Right renal cortex interstitium (tissue), 3 donors: ENCODE measurements at regions not wholly inside any gene's neighbourhood (a gene's known extent, or its start where the extent isn't known, plus 50 kb on each side); places are given as distances from the start of the nearest gene placed in this dataset.

Source experiments
- DNase-seq, 3 donors: peaks; one replicate each; pipeline ENCODE4 v3.0.0-alpha.2; 2013; ENCODE audit warnings: low read depth in 3 of 3, low spot score in 2 of 3

DNA sequence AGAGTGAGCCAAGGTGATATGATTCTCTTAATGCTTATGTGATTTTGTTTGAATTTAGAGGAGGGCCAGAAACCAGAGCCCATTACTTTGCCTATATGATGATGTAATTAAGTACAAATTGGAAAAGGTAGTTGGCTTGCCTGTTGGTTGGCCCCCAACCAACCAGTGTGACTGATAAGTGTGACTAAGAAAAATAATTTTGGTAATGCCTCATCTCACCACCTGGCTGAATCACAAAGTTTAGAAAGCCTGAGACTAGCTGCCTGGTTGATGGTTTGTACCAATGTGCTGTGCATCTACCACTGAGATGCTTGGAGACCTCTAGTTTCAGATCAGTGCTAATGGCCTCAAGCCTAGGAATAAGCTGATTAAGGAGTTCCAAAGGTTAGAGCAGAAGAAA, 338.7 kb downstream of the CDH2 start:
- DNase-seq: no peak

DNA sequence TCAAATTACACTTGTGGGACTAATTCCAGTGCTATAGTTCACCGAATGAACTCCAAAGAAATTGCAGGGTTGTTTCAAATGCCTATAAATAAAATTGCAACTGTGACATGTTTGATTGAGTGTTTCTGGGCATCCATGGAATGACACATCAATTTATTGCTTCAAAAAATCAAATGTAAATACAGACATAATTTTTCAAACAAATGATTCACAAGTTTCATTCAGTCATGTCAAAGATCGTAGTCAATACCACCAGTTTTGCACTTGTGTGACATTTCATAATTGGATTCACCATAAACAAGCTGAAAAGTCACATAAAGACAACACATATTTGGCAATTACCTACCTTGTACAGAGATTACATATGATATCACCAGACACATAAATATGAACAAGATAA, 350.8 kb downstream of the CDH2 start:
- no peak for DNase-seq

DNA sequence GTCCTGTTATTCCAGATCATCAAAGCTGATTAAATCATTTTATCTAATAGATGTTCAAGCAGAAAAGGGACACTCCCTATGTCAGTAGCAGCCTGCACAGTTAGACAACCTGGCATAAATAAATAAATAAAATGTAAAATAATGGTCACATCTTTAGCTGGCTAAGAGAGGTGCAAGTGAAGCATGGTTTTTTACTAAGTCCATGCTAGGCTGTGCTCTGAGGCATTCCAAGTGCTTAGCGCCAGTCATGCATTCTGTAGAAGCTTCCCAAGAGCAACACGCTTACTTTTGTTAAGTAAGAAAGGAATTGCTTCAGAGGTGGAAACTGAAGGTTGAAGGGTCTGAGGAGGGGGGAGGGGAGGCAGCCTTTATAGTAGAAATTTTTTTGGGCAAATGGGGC, 351.2 kb downstream of the CDH2 start:
- DNase-seq: no peak

DNA sequence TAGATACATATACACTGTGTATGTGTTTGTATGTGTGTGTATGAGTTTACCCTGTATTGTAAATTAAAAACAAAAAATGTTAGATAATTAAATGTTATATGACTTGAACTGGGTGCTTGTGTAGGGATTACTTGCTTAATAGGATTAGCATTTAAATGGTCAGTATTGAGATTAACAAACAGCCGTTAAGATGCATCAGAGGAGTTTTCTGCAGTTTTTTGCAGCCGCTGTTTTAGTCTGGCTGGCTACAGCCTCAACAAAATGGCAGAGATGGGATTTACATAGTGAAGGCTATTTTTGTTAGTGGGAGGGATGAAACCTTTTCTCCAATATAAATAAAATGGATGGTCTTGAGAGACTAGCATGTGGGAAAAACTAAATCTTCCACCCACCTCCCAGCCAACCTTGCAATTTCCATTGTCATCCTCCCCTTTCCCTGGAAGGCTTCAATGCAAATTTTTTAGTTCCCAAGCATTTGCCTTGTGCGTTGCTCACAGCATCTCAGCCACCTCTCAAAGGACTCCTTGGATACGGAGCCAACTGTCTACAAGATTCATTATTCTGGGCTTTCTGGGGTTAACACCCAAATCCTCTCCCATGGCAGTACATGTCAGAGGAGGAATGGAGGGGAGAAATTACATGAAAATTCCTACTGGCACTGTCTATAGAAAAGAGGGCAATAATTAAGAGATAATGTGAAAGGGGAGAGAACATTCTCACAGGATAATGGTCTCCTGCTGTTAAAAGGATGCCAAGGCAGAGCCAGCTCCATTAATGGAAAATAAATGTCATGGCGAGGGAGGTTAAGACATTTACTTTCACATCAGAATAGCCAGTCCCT, 351.9 kb downstream of the CDH2 start:
- DNase-seq: no peak

DNA sequence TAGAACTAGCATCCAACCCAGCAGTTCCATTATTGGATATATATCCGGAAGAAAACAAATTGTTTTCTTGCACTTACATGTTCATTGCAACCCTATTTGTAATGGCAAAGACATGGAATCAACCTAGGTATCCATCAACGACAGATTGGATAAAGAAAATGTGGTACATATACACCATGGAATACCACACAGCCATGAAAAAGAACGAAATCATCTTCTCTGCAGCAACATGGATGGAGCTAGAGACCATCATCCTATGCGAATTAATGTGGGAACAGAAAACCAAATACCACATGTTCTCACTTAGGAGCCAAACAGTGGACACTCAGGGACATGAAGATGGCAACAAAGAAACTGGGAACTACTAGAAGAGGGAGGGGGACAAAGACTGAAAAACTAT, 352.7 kb downstream of the CDH2 start:
- DNase-seq: no peak

DNA sequence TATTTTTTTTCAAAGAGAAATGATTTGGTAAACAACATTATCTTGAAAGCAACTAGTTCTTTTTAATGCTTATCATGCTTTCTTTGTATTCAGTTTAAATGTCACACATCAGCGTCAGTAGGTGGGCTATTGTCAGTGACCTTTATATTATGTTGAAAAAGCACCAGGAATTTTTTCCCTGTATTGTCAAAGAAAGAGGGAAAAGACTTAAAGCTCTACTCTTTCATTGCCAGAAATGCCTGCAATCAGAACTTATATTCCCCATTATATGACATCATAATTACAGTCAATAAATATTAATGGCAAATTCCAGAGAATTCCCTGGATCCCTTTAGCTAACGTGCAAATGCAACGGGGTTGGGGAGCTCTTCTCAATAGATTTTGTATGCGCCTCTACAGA, 353.9 kb downstream of the CDH2 start:
- DNase-seq: no peak

DNA sequence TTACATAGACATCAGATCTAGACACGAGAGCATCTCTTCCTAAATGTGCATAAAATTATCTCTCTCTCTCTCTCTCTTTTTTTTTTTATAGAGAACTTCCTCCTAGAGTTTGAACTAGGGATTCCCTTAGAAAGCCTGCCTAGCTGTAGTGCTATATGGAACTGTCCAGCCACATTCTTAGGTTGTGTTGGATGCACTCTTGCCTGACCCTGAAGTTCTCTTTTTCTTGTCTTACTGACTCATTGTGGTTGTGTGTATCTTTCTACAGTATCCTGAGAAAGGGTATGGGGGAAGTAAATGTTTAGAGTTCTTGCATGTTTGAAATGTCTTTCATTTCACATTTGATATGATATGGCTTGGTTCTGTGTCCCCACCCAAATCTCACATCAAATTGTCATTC, 368.2 kb downstream of the CDH2 start:
- DNase-seq: no peak

DNA sequence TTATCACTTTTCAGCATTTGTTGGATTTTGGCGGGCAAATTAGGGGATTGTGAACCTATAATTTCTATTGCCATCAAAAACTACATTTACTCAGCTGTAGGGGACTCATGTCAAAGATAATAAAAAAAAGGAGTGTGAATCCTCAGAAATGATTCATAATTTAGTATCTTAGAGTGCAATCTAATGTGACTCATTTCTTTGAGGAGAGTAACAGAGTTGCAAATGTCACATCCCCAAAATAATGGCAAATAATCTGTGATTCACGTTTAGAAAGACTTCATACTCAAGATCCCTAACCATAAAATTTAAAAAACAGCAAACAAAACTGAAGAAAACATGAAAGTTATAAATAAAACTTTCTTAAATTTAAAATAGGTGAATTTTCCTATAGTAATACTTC, 373.0 kb downstream of the CDH2 start:
- DNase-seq: no peak

DNA sequence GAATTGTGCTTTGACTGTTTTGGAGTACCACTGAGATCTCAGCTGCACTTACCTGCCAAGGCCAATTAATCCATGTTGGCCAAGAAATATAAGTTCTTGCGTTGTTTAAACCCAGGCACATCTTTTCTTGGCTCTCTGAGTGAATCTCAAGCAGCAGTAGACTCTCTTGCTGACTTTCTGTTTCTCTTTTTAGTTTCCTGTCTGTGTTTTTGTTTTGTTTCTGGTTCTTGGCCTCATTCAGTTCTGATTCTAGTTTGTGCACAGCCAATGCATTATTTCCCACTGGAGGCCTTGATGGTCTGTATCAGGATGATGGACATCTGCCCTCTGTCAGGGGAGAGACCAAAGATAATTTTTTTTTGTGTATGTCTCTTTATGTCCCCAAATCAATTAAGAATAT, 379.4 kb downstream of the CDH2 start:
- DNase-seq: no peak

DNA sequence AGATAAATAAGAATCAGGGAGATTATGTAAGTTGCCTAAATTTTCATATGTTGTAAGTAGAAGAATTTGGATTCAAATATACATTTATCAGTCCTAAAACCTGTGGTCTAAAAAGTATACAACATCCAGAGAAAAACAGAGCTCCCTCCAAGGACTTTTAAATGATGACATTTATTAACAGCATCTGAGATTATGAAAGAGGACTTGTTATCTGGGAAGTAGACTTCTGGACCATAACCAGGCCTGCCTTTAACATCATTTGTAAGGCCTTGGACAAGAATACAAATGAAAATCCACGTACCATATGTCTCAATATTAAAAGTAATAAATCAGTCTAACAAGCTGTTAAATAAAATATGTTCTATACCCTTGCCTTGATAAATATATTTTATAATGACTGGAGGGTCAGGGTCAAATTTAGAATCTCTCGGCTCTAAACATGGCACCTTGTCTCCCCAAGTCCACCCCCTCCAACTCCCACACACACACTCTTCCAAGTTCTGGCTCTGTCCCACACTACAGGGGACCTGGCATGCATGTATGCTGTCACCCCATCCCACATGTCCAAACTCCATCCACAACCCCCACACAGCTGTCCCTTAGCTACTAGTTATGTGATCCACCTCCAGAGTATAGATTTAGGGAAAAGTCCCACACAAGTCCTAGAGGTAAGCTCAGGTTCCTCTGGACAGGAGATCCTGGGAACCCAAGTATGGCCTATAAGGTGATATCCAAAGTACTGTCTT, 382.6 kb downstream of the CDH2 start:
- DNase-seq: no peak

DNA sequence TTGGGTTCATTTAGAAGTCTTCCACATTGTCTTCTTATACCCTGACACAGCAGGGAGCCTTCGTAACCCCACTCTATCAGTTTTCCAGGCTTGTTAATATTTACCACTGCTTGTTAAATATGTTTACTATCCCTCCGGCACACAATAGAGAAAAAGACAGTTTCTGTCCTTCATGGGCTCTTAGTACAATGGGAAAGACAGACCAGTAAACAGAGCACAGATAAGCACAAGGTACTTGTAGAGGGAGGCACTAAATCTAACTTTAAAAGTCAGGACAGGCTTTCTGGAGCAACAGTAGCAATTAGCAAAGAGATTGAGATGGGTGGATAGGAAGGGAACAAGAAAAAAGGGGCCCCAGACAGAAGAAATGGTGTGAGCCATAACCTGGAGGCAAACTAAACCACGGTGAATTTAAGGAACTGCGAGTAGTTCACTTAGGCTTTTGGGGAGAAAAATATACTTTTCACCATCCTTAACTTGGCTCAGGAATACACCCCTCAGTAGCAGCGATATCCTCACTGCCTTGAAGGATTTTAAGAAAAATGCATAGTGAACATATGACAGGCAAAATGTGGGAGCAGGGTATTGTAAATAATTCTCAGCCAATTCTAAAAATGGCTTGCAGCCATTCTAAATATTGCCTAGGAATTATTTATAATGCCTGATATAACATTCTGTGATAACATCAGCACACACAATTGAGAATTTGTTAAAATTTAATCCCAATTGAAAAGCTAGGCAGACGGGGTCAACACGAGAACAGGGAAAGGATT, 383.7 kb downstream of the CDH2 start:
- DNase-seq: no peak

DNA sequence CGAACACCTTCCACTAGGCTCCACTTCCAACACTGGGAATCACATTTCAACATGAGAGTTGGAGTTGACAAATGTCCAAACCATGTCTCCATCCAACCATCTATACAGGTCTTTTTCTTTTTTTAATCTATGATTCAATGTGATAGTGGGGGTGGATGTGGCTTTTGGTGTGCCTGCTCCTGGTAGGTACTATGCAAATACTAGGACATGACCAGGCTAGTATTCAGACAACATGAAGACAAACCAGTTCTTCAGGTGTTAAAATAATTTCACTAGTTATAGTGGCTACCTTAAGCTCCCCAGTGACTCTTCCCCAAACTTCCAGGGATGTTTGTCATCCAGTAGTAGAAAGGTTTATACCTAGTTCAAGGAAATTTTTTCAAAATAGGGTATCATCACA, 387.5 kb downstream of the CDH2 start:
- DNase-seq: no peak

DNA sequence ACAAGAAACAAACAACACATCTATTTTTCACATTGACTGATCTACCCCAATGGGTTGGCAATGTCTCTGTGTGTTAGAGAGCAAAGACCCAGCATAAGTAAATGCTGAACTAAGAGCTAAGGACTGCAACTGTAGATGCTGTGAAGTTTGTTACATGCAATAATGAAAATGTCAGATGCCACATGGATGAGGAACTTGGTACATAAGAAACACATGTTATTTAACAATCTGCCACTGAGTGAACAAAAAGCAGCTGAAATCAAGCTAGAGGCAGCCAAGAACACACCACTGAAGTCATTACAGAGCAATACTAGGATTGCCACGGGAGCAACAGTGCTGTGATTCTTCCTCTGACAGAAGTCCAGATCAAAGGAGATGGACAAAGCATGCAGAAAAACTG, 389.4 kb downstream of the CDH2 start:
- DNase-seq: no peak

DNA sequence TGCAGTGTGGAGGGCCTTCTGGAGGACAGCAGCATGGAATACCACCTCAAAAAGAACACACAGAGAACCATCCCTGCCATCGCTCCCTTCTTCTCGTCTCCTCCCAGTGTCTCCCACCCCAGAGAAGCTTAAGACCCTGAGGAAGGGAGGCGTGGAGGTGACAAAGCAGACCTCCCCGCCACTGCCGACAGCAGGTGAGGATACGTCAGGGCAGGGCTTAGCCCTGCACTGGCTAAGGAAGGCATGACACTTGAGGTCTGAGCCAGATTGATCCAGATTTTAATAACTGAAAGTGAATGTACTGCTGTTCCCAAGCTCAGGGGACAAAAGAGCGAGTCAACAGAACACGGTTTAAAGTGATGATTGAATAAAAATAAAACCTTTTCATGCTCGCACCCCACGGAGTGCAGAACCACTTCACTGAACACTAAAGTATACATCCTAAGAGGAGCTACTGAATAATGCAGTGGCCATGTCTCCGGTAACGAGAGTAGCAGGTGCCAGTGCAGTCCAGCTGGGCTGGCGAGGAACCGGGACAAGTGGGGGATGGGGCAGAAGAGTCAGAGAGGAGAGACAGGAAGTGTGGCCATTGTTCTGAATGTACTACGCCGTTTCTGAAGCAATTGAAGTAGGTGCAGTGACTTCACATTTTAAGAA, 391.0 kb downstream of the CDH2 start:
- DNase-seq: no peak

DNA sequence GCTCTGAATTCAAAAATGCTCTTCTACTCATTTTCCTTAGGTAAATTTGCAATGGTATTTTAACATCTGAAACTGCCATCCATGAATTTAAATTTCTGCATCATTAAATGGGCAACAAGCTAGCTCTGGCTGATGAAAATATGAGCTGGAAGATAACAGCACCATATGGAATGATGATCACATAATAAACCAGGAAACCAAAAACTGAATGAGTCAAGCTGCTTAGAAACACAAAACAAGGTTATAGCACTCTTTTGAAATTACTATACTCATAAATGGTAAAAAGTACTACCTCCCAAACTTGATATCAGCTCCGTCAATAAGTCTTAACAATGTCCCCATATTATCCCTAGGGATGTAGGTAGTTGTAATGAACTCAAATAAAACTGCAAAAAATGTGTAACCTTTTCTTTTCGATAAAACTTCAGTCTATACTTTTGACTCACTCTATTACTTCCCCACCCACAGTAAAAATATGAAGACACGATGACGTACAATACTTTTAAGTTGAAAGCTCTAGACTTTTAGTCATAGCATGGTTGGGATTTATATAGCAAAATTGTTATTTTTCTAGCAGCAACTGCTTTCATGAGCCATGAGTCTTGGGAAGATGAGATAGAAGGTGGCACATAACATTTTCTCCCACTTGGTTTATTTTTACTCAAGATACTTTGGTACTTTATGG, 396.7 kb downstream of the CDH2 start:
- DNase-seq: no peak

DNA sequence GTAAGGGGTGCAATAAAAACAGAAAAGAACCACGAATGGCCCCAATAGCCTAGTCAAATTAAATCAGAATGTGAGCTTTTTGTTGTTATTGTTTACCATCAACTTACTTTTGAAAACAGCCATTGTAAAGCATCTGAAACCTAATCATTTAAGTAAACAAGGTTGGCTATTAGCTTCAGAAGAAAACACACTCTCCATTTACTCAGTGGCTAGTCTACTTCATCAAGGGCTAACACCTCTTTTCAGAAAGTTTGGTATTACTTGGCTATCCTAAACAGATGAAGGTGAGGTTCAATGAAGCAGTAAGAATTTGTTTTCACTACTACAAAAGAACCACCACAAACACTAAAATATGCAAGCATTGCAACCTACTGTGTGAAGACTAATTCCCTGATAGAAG, 398.0 kb downstream of the CDH2 start:
- DNase-seq: no peak

DNA sequence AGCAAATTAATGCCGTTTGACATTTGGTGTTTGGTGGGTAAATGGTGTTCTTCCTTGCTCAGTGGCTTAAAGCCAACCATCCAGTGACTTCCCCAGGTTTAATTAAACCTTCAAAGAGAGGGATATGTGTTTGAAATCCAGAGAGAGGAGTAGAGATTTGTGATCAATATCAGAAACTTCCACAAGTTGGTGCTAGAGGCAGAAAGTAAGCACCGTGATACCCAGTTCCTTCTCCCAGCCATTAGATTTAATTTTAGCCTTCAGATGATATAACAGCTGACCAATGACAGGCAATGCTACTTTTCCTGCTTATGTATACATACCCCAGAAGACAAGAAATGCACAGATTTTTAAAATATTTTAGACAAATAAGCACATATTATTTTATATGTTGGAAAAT, 398.5 kb downstream of the CDH2 start:
- no peak for DNase-seq

DNA sequence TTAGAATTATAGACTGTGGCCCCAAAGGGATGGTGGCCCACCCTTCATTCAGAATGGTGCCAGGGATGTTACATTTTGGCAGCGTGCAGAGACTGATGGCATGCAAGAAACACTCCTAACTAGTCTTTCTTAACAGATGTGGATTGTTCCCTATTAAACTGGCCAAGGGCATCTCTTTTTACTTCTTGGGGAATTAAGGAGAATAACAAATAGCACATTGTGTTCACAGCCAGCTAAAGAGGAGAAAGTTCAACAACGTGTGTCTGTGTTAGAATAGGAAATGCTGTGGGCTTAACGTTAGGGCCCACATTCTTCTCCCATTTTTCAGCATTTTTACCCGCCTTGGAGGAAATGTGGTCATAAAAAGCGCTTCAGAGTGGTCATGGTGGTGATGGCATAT, 404.8 kb downstream of the CDH2 start:
- DNase-seq: no peak

DNA sequence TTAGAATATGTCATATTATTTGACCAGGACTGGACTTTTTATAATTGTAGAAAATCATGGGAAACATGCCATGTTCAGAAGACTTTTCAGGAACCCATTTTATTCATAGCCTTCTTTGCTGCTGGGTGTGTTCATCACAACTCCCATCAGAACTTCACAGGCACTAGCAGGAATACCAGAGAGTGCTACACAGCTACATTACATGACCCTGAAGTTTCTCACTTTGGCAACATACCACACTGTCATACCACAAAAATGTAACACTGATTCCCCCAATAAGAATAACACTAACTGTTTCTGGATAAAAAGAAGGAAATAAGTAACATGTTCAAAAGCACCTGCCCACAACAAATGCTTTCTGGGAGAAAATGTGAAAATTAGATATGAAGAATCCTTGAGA, 405.4 kb downstream of the CDH2 start:
- no peak for DNase-seq

DNA sequence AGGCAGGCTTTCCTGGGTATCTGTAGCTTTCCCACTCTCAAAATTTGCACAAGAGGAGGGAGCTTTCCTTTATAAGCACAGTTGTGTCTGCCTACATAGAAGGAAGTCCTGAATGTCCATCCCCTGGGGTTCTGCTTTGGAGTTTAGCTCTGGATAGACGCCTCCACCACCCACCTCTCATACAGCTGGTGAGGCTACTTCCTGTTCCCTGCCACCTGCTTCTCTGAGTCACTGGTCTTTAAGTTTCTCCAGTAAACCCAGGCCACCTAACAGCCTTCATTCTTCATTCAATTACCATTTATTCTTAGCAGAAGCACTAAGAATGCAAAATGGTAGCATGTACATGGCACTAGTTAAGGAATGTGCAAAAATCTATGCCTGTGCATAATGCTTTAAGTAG, 407.8 kb downstream of the CDH2 start:
- DNase-seq: no peak

DNA sequence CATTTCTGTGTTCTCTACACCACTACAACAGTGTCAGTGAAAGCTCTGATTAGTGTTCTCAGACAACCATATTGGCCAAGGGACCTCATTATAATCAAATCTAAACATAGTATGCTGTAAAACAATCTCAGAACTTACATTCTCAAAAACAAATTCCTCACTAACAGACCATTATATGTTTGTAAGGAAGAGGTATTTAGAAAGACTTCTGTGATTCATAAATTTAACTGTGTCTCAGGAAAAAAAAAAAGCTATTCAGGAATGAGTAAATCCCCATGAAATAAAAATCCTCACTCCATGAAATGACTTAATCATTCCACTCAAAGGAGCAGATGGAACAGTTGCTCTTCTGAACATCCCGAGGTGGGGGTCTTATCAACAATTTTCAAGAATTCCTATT, 413.0 kb downstream of the CDH2 start:
- DNase-seq: no peak
